ENCODE measurements at regions not wholly inside any gene's neighbourhood (a gene's known extent, or its start where the extent isn't known, plus 50 kb on each side); places are given as distances from the start of the nearest gene placed in this dataset.
"Not testable (repeated sequence)": the region's sequence is repeated elsewhere in the genome, so short reads cannot be mapped to it uniquely, and the experiment has no call there.

DNA sequence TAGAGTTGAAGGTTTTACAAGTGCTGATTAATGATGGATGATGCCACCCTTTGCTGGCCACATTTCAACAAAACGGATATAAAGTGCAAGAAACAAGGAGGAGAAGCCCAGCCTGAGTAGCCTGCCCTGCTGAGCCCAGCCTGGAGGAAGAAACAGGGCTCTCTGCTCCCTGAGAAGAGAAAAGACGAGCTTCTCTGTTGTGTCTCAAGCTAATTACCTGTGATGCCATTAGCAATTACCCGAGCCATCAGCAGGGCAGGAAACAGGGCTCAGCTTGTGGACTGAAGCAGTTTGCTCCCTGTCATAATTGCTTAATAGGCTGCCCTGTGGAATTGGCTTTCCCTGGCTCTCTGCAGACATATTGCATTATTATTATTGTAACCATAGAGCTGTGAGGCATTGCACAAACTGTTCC is 709.3 kb upstream of the AUTS2 start:
- no peaks in the 10 kb centered on the region for H3K9me3 ChIP-seq (replicated peaks; ENCODE audit: insufficient read depth, low read length)
- H3K27ac ChIP-seq (ENCODE audit: low read length) = no peak overlapping the region
- no peaks in the 10 kb centered on the region for H3K4me1 ChIP-seq (ENCODE audit: low read length)
- no peaks in the 10 kb centered on the region for H3K79me2 ChIP-seq (ENCODE audit: low read length)
- no peak for DNase-seq
- no peak overlapping the region for H3K4me3 ChIP-seq (ENCODE audit: low read length)
- H3K9ac ChIP-seq (ENCODE audit: low read length) = no peak overlapping the region
- no peaks in the 10 kb centered on the region for H3K9me2 ChIP-seq (replicated peaks; ENCODE audit: insufficient read depth, low read length)
- H3F3A ChIP-seq (ENCODE audit: insufficient read depth, low read length) = no peaks in the 10 kb centered on the region
- no peak overlapping the region for H2AFZ ChIP-seq (ENCODE audit: low read length)
- no peaks in the 10 kb centered on the region for H3K27me3 ChIP-seq (replicated peaks; ENCODE audit: insufficient read depth, low read length)
- no peaks in the 10 kb centered on the region for H3K36me3 ChIP-seq (replicated peaks; ENCODE audit: insufficient read depth, low read length)
- H4K20me1 ChIP-seq (ENCODE audit: insufficient read depth, low read length) = no peaks in the 10 kb centered on the region
- TF ChIP-seq, protein P1, sequence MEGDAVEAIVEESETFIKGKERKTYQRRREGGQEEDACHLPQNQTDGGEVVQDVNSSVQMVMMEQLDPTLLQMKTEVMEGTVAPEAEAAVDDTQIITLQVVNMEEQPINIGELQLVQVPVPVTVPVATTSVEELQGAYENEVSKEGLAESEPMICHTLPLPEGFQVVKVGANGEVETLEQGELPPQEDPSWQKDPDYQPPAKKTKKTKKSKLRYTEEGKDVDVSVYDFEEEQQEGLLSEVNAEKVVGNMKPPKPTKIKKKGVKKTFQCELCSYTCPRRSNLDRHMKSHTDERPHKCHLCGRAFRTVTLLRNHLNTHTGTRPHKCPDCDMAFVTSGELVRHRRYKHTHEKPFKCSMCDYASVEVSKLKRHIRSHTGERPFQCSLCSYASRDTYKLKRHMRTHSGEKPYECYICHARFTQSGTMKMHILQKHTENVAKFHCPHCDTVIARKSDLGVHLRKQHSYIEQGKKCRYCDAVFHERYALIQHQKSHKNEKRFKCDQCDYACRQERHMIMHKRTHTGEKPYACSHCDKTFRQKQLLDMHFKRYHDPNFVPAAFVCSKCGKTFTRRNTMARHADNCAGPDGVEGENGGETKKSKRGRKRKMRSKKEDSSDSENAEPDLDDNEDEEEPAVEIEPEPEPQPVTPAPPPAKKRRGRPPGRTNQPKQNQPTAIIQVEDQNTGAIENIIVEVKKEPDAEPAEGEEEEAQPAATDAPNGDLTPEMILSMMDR (IDR thresholded peaks at IDR 0.05; ENCODE audit: low read length) = no peak
- TF ChIP-seq EZH2 (optimal IDR thresholded peaks at IDR 0.05; ENCODE audit: low read depth, low read length) = no peak
- TF ChIP-seq EZH2phosphoT487 (IDR thresholded peaks at IDR 0.05; ENCODE audit: low read length) = no peak
- H3K4me2 ChIP-seq (ENCODE audit: low read depth, low read length) = no peak overlapping the region

DNA sequence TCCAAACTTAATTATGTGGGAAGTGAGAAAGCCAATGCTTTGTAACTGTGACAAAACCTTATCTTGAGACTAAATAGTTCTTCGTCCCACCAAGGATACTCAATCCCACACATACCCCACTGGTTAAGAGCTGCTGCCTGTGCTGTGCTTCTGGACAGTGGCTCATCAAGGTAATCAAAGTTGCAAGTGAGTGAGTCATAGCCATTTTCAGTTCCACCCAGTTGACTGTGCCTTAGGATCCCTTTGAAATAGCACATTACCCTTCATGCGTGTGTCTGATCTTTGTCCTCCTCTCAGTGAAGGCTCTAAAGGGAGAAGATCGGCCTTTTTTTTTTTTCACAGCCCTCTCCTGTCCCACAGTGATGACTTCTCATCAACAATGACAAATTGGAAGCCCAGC is 706.0 kb upstream of the AUTS2 start:
- TF ChIP-seq EZH2phosphoT487 (IDR thresholded peaks at IDR 0.05; ENCODE audit: low read length) (no peak), EZH2 (optimal IDR thresholded peaks at IDR 0.05; ENCODE audit: low read depth, low read length) (no peak)
- no peak for DNase-seq
- no peak overlapping the region for H3K4me2 ChIP-seq (ENCODE audit: low read depth, low read length)

DNA sequence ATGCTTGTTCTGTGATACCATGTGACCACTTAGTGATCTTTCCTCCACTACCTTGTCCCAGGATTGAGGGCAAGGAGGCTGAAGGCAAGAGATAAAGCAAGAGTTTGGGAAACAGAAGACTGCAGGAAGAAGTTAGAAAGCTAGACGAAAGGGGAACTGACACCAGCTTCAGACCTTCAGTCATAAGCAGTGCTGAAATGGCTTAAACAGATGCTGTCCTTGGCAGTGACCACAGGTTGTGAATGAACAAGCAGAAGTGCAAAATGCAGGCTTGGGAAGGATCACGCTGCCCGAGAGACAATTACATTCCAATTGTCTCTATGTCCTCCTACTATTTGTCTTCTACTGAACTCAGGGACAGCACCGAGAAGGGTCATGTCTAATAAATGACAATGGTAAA is 704.9 kb upstream of the AUTS2 start:
- Histone ChIP-seq H3K27me3 (replicated peaks; ENCODE audit: insufficient read depth, low read length) (no peaks in the 10 kb centered on the region), H4K20me1 (ENCODE audit: insufficient read depth, low read length) (no peaks in the 10 kb centered on the region), H3K36me3 (replicated peaks; ENCODE audit: insufficient read depth, low read length) (no peaks in the 10 kb centered on the region), H3K4me2 (ENCODE audit: low read depth, low read length) (no peak overlapping the region), H3F3A (ENCODE audit: insufficient read depth, low read length) (no peaks in the 10 kb centered on the region), H3K4me1 (ENCODE audit: low read length) (no peaks in the 10 kb centered on the region), H3K27ac (ENCODE audit: low read length) (no peak overlapping the region), H3K9me3 (replicated peaks; ENCODE audit: insufficient read depth, low read length) (no peaks in the 10 kb centered on the region), H3K9ac (ENCODE audit: low read length) (no peak overlapping the region), H3K4me3 (ENCODE audit: low read length) (no peak overlapping the region), H3K79me2 (ENCODE audit: low read length) (no peaks in the 10 kb centered on the region), H2AFZ (ENCODE audit: low read length) (no peak overlapping the region), H3K9me2 (replicated peaks; ENCODE audit: insufficient read depth, low read length) (no peaks in the 10 kb centered on the region)
- no peak for DNase-seq
- TF ChIP-seq EZH2 (optimal IDR thresholded peaks at IDR 0.05; ENCODE audit: low read depth, low read length) (no peak), EZH2phosphoT487 (IDR thresholded peaks at IDR 0.05; ENCODE audit: low read length) (no peak)
- TF ChIP-seq, protein P1 (IDR thresholded peaks at IDR 0.05; ENCODE audit: low read length) = no peak

More for the DNA sequence above, 706.0 kb upstream of the AUTS2 start:
- no peaks in the 10 kb centered on the region for H3K9me3 ChIP-seq (replicated peaks; ENCODE audit: insufficient read depth, low read length)
- H3K27ac ChIP-seq (ENCODE audit: low read length) = no peak overlapping the region
- H3K9ac ChIP-seq (ENCODE audit: low read length) = no peak overlapping the region
- H3K79me2 ChIP-seq (ENCODE audit: low read length) = no peaks in the 10 kb centered on the region
- no peak overlapping the region for H2AFZ ChIP-seq (ENCODE audit: low read length)
- no peaks in the 10 kb centered on the region for H3F3A ChIP-seq (ENCODE audit: insufficient read depth, low read length)
- H3K9me2 ChIP-seq (replicated peaks; ENCODE audit: insufficient read depth, low read length) = no peaks in the 10 kb centered on the region
- no peaks in the 10 kb centered on the region for H3K4me1 ChIP-seq (ENCODE audit: low read length)
- H3K36me3 ChIP-seq (replicated peaks; ENCODE audit: insufficient read depth, low read length) = no peaks in the 10 kb centered on the region
- no peaks in the 10 kb centered on the region for H4K20me1 ChIP-seq (ENCODE audit: insufficient read depth, low read length)
- H3K4me3 ChIP-seq (ENCODE audit: low read length) = no peak overlapping the region
- no peaks in the 10 kb centered on the region for H3K27me3 ChIP-seq (replicated peaks; ENCODE audit: insufficient read depth, low read length)

DNA sequence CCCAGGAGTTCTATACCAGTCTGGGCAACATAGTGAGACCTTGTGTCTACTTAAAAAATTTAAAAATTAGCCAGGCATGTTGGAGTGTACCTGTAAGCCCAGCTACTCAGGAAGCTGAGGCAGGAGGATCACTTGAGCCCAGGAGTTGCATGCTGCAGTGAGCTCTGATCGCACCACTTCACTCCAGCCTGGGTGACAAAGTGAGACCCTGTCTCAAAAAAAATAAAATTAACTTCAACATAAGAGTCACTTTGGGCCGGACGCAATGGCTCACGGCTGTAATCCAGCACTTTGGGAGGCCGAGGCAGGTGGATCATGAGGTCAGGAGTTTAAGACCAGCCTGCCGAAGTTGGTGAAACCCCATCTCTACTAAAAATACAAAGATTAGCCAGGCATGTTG is 699.1 kb upstream of the AUTS2 start:
- not testable (repeated sequence) for DNase-seq; H3K9me2 ChIP-seq (replicated peaks; ENCODE audit: insufficient read depth, low read length); H3K79me2 ChIP-seq (ENCODE audit: low read length); H3K9ac ChIP-seq (ENCODE audit: low read length); H2AFZ ChIP-seq (ENCODE audit: low read length); H3K4me1 ChIP-seq (ENCODE audit: low read length); H4K20me1 ChIP-seq (ENCODE audit: insufficient read depth, low read length); H3K27ac ChIP-seq (ENCODE audit: low read length); H3K9me3 ChIP-seq (replicated peaks; ENCODE audit: insufficient read depth, low read length); H3K4me2 ChIP-seq (ENCODE audit: low read depth, low read length); H3F3A ChIP-seq (ENCODE audit: insufficient read depth, low read length); H3K27me3 ChIP-seq (replicated peaks; ENCODE audit: insufficient read depth, low read length); H3K4me3 ChIP-seq (ENCODE audit: low read length); H3K36me3 ChIP-seq (replicated peaks; ENCODE audit: insufficient read depth, low read length)
